PC-3 (cell line): ENCODE measurements at regions not wholly inside any gene's neighbourhood (a gene's known extent, or its start where the extent isn't known, plus 50 kb on each side); places are given as distances from the start of the nearest gene placed in this dataset.

Experiments used
- ATAC-seq: fragments of 200-7000 bp; cut with Tn5 transposase; 2 replicates; pipeline ENCODE4 v1.9.1; 2020; ENCODE audit warnings: mild to moderate bottlenecking, moderate library complexity
- BruUV-seq: library from RNA; stranded (reverse); fragments of 400-500 nt; replicated peaks from 2 replicates; lab custom pipeline; 2021; lab: Mats Ljungman, UMichigan
- CTCF ChIA-PET: fragments of 300-600 bp; sonication (Branson Sonifier 250); formaldehyde crosslinking; loops from one replicate; lab custom pipeline; 2022; ENCODE audit warnings: antibody characterized with exemption; lab: Charles Lee
- POLR2A ChIA-PET: fragments of 300-600 bp; sonication (Branson Sonifier 250); formaldehyde crosslinking; loops from one replicate; lab custom pipeline; 2022; ENCODE audit warnings: antibody characterized with exemption; ENCODE audit not compliant: unreplicated experiment; lab: Charles Lee
- DNase-seq: peaks from one replicate; pipeline ENCODE4 v3.0.0-alpha.2; 2015
- H2AFZ ChIP-seq: fragments of 300-600 bp; sonication (generic); 2 replicates; pipeline ENCODE4 v1.6.0; 2016; ENCODE audit warnings: antibody characterized with exemption, low read length
- H3F3A ChIP-seq: fragments of 300-600 bp; sonication (generic); one replicate; pipeline ENCODE4 v1.6.0; 2017; ENCODE audit warnings: antibody characterized with exemption, low read length, control low read depth, mild to moderate bottlenecking; ENCODE audit not compliant: unreplicated experiment
- H3K27ac ChIP-seq: fragments of 300-600 bp; sonication (generic); 2 replicates; pipeline ENCODE4 v1.5.1; 2016; ENCODE audit warnings: mild to moderate bottlenecking, low read length
- H3K27me3 ChIP-seq: fragments of 300-600 bp; sonication (generic); 2 replicates; pipeline ENCODE4 v1.6.1; 2016; ENCODE audit warnings: low read length, mixed read lengths
- H3K36me3 ChIP-seq: fragments of 300-600 bp; sonication (generic); 2 replicates; pipeline ENCODE4 v1.6.1; 2016; ENCODE audit warnings: low read depth, mixed run types, low read length, mixed read lengths
- H3K4me1 ChIP-seq: fragments of 300-600 bp; sonication (generic); 2 replicates; pipeline ENCODE4 v1.5.1; 2016; ENCODE audit warnings: low read length; ENCODE audit not compliant: insufficient read depth
- H3K4me2 ChIP-seq: fragments of 300-600 bp; sonication (generic); 2 replicates; pipeline ENCODE4 v1.6.0; 2016; ENCODE audit warnings: low read length
- H3K4me3 ChIP-seq: fragments of 300-600 bp; sonication (generic); 2 replicates; pipeline ENCODE4 v1.5.1; 2016; ENCODE audit warnings: mild to moderate bottlenecking, low read length, mixed read lengths
- H3K79me2 ChIP-seq: fragments of 300-600 bp; sonication (generic); 2 replicates; pipeline ENCODE4 v1.6.1; 2017; ENCODE audit warnings: low read length, mixed read lengths
- H3K9ac ChIP-seq: fragments of 300-600 bp; sonication (generic); 2 replicates; pipeline ENCODE4 v1.6.0; 2016; ENCODE audit warnings: mild to moderate bottlenecking, low read length
- H3K9me2 ChIP-seq: fragments of 300-600 bp; sonication (generic); replicated peaks from 2 replicates; pipeline ENCODE4 v1.6.1; 2016; ENCODE audit warnings: mixed run types, low read length, mixed read lengths
- H3K9me3 ChIP-seq: fragments of 300-600 bp; sonication (generic); 2 replicates; pipeline ENCODE4 v1.6.1; 2016; ENCODE audit warnings: low read length, mixed read lengths
- H4K20me1 ChIP-seq: fragments of 300-600 bp; sonication (generic); 2 replicates; pipeline ENCODE4 v1.6.1; 2016; ENCODE audit warnings: low read length, mixed read lengths
- CTCF ChIP-seq: fragments of 300-600 bp; sonication (generic); conservative IDR thresholded peaks from 2 replicates; pipeline ENCODE4 v1.5.1; 2017; ENCODE audit warnings: antibody characterized with exemption, low read depth, mild to moderate bottlenecking, low read length
- EZH2 ChIP-seq: fragments of 300-600 bp; sonication (generic); IDR thresholded peaks from one replicate; pipeline ENCODE4 v1.6.1; 2017; ENCODE audit warnings: antibody characterized with exemption, mild to moderate bottlenecking, low read length; ENCODE audit not compliant: unreplicated experiment
- EZH2phosphoT487 ChIP-seq: fragments of 300-600 bp; sonication (generic); IDR thresholded peaks from 2 replicates; pipeline ENCODE4 v1.6.1; 2018; ENCODE audit warnings: mild to moderate bottlenecking, antibody characterized with exemption, low read length, borderline replicate concordance
- intact Hi-C: fragments of 100-400 bp; cut with micrococcal nuclease; formaldehyde crosslinking; loops from 2 replicates; pipeline ENCODE4 v1.9.0; 2023

GRCh38 chr14:104359301-104359968, 220.1 kb upstream of the C14orf180 start:
- TF ChIP-seq CTCF (no peak), EZH2phosphoT487 (no peak), EZH2 (no peak)
- DNase-seq (no peak), ATAC-seq (no peak)
- no peak overlapping the region for H3K27ac ChIP-seq
- H3K9ac ChIP-seq, result no peak overlapping the region
- H3K4me3 ChIP-seq, result no peak overlapping the region
- CTCF ChIA-PET, result no interaction called here
- intact Hi-C loops, result no loop called here
- H3K79me2 ChIP-seq, result no peaks in the 10 kb centered on the region
- H3K4me1 ChIP-seq, result no peaks in the 10 kb centered on the region
- H3K9me3 ChIP-seq, result no peaks in the 10 kb centered on the region
- no peaks in the 10 kb centered on the region for H4K20me1 ChIP-seq
- no peak overlapping the region for H3K4me2 ChIP-seq
- H3F3A ChIP-seq, result no peaks in the 10 kb centered on the region
- POLR2A ChIA-PET, result no interaction called here
- no peak overlapping the region for H2AFZ ChIP-seq
- BruUV-seq, result no TSS peak
- H3K9me2 ChIP-seq, result no peaks in the 10 kb centered on the region
- H3K27me3 ChIP-seq, result peaks cover 42% of the 10 kb centered on the region
- H3K36me3 ChIP-seq, result no peaks in the 10 kb centered on the region

DNA sequence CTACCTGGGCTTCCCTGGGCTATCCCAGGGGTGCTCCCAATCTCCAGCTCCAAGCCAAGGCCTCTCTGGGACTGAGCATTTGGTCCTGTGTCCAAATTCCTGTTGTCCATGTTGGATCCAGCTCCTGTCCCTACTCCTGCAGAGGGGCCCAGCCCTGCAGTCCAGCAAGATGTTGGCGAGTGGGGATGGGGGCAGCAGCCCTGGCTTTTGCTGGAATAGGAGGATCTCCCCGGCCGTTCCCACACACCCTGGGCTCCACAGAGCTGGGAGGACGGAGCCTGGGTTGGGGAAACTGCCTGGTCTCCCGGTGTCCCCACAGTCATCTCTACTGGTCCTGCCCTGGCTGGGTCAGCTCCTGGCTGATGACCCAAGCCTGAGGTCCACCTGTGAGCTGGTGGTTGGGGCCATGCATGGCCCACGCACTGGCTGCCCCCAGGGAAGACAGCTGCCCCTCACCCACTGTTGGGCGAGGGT, 219.6 kb upstream of the C14orf180 start:
- no TSS peak for BruUV-seq
- no peaks in the 10 kb centered on the region for H3K9me2 ChIP-seq
- H3K9me3 ChIP-seq, result no peaks in the 10 kb centered on the region
- peaks cover 48% of the 10 kb centered on the region for H3K27me3 ChIP-seq
- no peak overlapping the region for H3K9ac ChIP-seq
- H4K20me1 ChIP-seq, result no peaks in the 10 kb centered on the region
- no peak overlapping the region for H3K4me3 ChIP-seq
- intact Hi-C loops, result no loop called here
- CTCF ChIA-PET, result no interaction called here
- H2AFZ ChIP-seq, result no peak overlapping the region
- H3K4me1 ChIP-seq, result no peaks in the 10 kb centered on the region
- DNase-seq, result no peak
- no peak overlapping the region for H3K27ac ChIP-seq
- ATAC-seq, result no peak
- no peak for TF ChIP-seq EZH2phosphoT487
- TF ChIP-seq CTCF, result no peak
- TF ChIP-seq EZH2, result no peak
- H3K36me3 ChIP-seq, result no peaks in the 10 kb centered on the region
- POLR2A ChIA-PET, result no interaction called here
- H3F3A ChIP-seq, result no peaks in the 10 kb centered on the region
- no peak overlapping the region for H3K4me2 ChIP-seq
- H3K79me2 ChIP-seq, result no peaks in the 10 kb centered on the region

DNA sequence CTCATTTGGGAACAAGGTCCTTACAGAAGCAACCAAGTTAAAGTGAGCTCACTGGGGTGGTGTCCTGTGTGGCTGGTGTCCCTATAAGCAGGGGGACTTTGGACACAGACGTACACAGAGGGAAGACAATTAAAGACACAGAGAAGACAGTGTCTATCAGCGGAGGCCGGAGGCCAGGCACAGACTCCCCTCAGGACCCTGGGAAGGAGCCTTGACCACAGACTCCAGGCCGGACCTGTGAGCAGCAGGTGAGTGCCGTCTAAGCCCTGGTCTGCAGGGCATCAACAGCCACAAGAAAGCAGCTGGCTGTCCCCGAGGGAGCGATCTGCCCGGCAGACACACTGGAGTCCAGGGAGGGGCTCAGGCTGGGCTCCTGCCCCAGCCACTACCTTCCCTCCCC, 219.1 kb upstream of the C14orf180 start:
- Histone ChIP-seq H3K27ac (no peak overlapping the region), H3K4me3 (no peak overlapping the region), H3K27me3 (peaks cover 52% of the 10 kb centered on the region), H3K9me3 (no peaks in the 10 kb centered on the region), H4K20me1 (no peaks in the 10 kb centered on the region), H3K9ac (no peak overlapping the region), H3F3A (no peaks in the 10 kb centered on the region), H3K9me2 (no peaks in the 10 kb centered on the region), H3K36me3 (no peaks in the 10 kb centered on the region), H3K4me2 (no peak overlapping the region), H3K4me1 (no peaks in the 10 kb centered on the region), H3K79me2 (no peaks in the 10 kb centered on the region), H2AFZ (no peak overlapping the region)
- no peak for DNase-seq
- no TSS peak for BruUV-seq
- no peak for TF ChIP-seq EZH2phosphoT487
- no peak for TF ChIP-seq CTCF
- no peak for TF ChIP-seq EZH2
- ATAC-seq, result no peak
- ChIA-PET POLR2A (no interaction called here), CTCF (no interaction called here)
- intact Hi-C loops, result no loop called here
